ENCODE measurements at regions not wholly inside any gene's neighbourhood (a gene's known extent, or its start where the extent isn't known, plus 50 kb on each side); places are given as distances from the start of the nearest gene placed in this dataset.

GRCh38 chr20:58099291-58099935, 129.0 kb downstream of the ANKRD60 start:
- no peak for TF ChIP-seq CTCF (IDR thresholded peaks at IDR 0.05; ENCODE audit: low read depth, low read length)
- TF ChIP-seq POLR2A (IDR thresholded peaks at IDR 0.05; ENCODE audit: extremely low read depth, insufficient read length) = no peak
- no peak for TF ChIP-seq MAX (IDR thresholded peaks at IDR 0.05; ENCODE audit: low read depth, low read length)
- TF ChIP-seq MYC (IDR thresholded peaks at IDR 0.05; ENCODE audit: low read depth, low read length) = no peak

Data from NB4 (cell line).